DND-41 (cell line): ENCODE measurements at regions not wholly inside any gene's neighbourhood (a gene's known extent, or its start where the extent isn't known, plus 50 kb on each side); places are given as distances from the start of the nearest gene placed in this dataset.

Experiments used
- ATAC-seq: fragments of 200-7000 bp; cut with Tn5 transposase; 3 replicates; pipeline ENCODE4 v1.9.1; 2021; ENCODE audit warnings: low read depth; ENCODE audit not compliant: insufficient read depth
- DNase-seq: peaks from one replicate; pipeline ENCODE4 v3.0.0-alpha.2; 2020
- H2AFZ ChIP-seq: 2 replicates; pipeline ENCODE4 v1.6.0; 2012; ENCODE audit warnings: low read depth, low read length
- H3K27ac ChIP-seq: 2 replicates; pipeline ENCODE4 v1.5.1; 2012; ENCODE audit warnings: low read length, inconsistent platforms
- H3K27me3 ChIP-seq: fragments of 200-600 bp; sonication (generic); 2 replicates; pipeline ENCODE4 v1.6.0; 2012; ENCODE audit warnings: low read length, mild to moderate bottlenecking, inconsistent platforms; ENCODE audit not compliant: insufficient read depth, poor library complexity
- H3K36me3 ChIP-seq: 2 replicates; pipeline ENCODE4 v1.5.1; 2012; ENCODE audit warnings: low read length, inconsistent platforms; ENCODE audit not compliant: insufficient read depth
- H3K4me1 ChIP-seq: 2 replicates; pipeline ENCODE4 v1.5.1; 2012; ENCODE audit warnings: mild to moderate bottlenecking, low read length; ENCODE audit not compliant: insufficient read depth
- H3K4me2 ChIP-seq: 2 replicates; pipeline ENCODE4 v1.6.0; 2012; ENCODE audit warnings: mild to moderate bottlenecking, moderate library complexity, low read length, inconsistent platforms; ENCODE audit not compliant: insufficient read depth
- H3K4me3 ChIP-seq, 2 experiments: fragments of 200-600 bp in 1 of 2; shearing (Covaris generic) in 1 of 2; 2 replicates each; pipeline ENCODE4 v1.5.1; 2012 to 2016; ENCODE audit warnings: inconsistent platforms in 2 of 2, low read length in 2 of 2, mild to moderate bottlenecking in 2 of 2, low read depth in 1 of 2, moderate library complexity in 1 of 2
- H3K79me2 ChIP-seq: 2 replicates; pipeline ENCODE4 v1.6.0; 2012; ENCODE audit warnings: low read length, inconsistent platforms; ENCODE audit not compliant: insufficient read depth
- H3K9ac ChIP-seq: 2 replicates; pipeline ENCODE4 v1.6.0; 2012; ENCODE audit warnings: low read depth, mild to moderate bottlenecking, inconsistent platforms, low read length, moderate library complexity
- H3K9me3 ChIP-seq: 2 replicates; pipeline ENCODE4 v1.5.1; 2012; ENCODE audit warnings: low read length, moderate library complexity, mild to moderate bottlenecking, inconsistent platforms; ENCODE audit not compliant: insufficient read depth, severe bottlenecking
- H4K20me1 ChIP-seq: 2 replicates; pipeline ENCODE4 v1.6.0; 2012; ENCODE audit warnings: low read length; ENCODE audit not compliant: insufficient read depth
- CTCF ChIP-seq: IDR thresholded peaks from 2 replicates; pipeline ENCODE4 v1.5.1; 2012; ENCODE audit warnings: borderline replicate concordance, low read length, moderate library complexity, mild to moderate bottlenecking; ENCODE audit not compliant: poor library complexity, severe bottlenecking; ENCODE audit errors: extremely low read depth
- EZH2 ChIP-seq: IDR thresholded peaks from 3 replicates; pipeline ENCODE4 v1.6.1; 2012; ENCODE audit warnings: borderline replicate concordance, low read depth, mild to moderate bottlenecking, moderate library complexity, low read length, inconsistent platforms; ENCODE audit not compliant: severe bottlenecking

- Histone ChIP-seq H3K9me3 (no peaks in the 10 kb centered on the region), H3K36me3 (no peaks in the 10 kb centered on the region), H3K4me2 (no peak overlapping the region), H4K20me1 (no peaks in the 10 kb centered on the region), H3K79me2 (no peaks in the 10 kb centered on the region), H2AFZ (no peak overlapping the region), H3K4me3 (no peak overlapping the region), H3K27me3 (no peaks in the 10 kb centered on the region), H3K27ac (no peak overlapping the region), H3K9ac (no peak overlapping the region), H3K4me1 (no peaks in the 10 kb centered on the region)
- ATAC-seq (no peak), DNase-seq (no peak)
- no peak for TF ChIP-seq EZH2
- TF ChIP-seq CTCF = no peak
These were observed 321.8 kb downstream of the KCNJ3 start for GRCh38 chr2:155020246-155020645.

- Histone ChIP-seq H3K36me3 (no peaks in the 10 kb centered on the region), H3K79me2 (no peaks in the 10 kb centered on the region), H3K4me2 (no peak overlapping the region), H3K4me1 (no peaks in the 10 kb centered on the region), H3K27ac (no peak overlapping the region), H3K27me3 (no peaks in the 10 kb centered on the region), H4K20me1 (no peaks in the 10 kb centered on the region), H3K9me3 (no peaks in the 10 kb centered on the region), H2AFZ (no peak overlapping the region), H3K9ac (no peak overlapping the region), H3K4me3 (no peak overlapping the region)
- TF ChIP-seq EZH2 = no peak
- no peak for TF ChIP-seq CTCF
- no peak for ATAC-seq
- no peak for DNase-seq
These were observed 312.4 kb downstream of the KCNJ3 start for GRCh38 chr2:155010925-155011324.

GRCh38 chr2:154995361-154995760, 296.9 kb downstream of the KCNJ3 start:
- no peak overlapping the region for H3K9ac ChIP-seq
- DNase-seq (no peak), ATAC-seq (no peak)
- no peaks in the 10 kb centered on the region for H4K20me1 ChIP-seq
- no peaks in the 10 kb centered on the region for H3K4me1 ChIP-seq
- H3K36me3 ChIP-seq = no peaks in the 10 kb centered on the region
- no peak overlapping the region for H3K4me2 ChIP-seq
- H3K27me3 ChIP-seq = no peaks in the 10 kb centered on the region
- H3K4me3 ChIP-seq = no peak overlapping the region
- H3K27ac ChIP-seq = no peak overlapping the region
- no peak overlapping the region for H2AFZ ChIP-seq
- H3K9me3 ChIP-seq = no peaks in the 10 kb centered on the region
- no peaks in the 10 kb centered on the region for H3K79me2 ChIP-seq
- TF ChIP-seq CTCF (no peak), EZH2 (no peak)

- no peak overlapping the region for H2AFZ ChIP-seq
- no peak overlapping the region for H3K4me2 ChIP-seq
- H3K4me1 ChIP-seq = no peaks in the 10 kb centered on the region
- no peak overlapping the region for H3K9ac ChIP-seq
- H4K20me1 ChIP-seq = no peaks in the 10 kb centered on the region
- no peak overlapping the region for H3K27ac ChIP-seq
- H3K4me3 ChIP-seq = no peak overlapping the region
- H3K36me3 ChIP-seq = no peaks in the 10 kb centered on the region
- no peaks in the 10 kb centered on the region for H3K79me2 ChIP-seq
- no peak for DNase-seq
- H3K9me3 ChIP-seq = no peaks in the 10 kb centered on the region
- TF ChIP-seq EZH2 (no peak), CTCF (no peak)
- no peaks in the 10 kb centered on the region for H3K27me3 ChIP-seq
- ATAC-seq = no peak
These were observed 294.3 kb downstream of the KCNJ3 start for GRCh38 chr2:154992826-154993225.
